ENCODE measurements at regions not wholly inside any gene's neighbourhood (a gene's known extent, or its start where the extent isn't known, plus 50 kb on each side); places are given as distances from the start of the nearest gene placed in this dataset.
"Not testable (repeated sequence)": the region's sequence is repeated elsewhere in the genome, so short reads cannot be mapped to it uniquely, and the experiment has no call there.

DNA sequence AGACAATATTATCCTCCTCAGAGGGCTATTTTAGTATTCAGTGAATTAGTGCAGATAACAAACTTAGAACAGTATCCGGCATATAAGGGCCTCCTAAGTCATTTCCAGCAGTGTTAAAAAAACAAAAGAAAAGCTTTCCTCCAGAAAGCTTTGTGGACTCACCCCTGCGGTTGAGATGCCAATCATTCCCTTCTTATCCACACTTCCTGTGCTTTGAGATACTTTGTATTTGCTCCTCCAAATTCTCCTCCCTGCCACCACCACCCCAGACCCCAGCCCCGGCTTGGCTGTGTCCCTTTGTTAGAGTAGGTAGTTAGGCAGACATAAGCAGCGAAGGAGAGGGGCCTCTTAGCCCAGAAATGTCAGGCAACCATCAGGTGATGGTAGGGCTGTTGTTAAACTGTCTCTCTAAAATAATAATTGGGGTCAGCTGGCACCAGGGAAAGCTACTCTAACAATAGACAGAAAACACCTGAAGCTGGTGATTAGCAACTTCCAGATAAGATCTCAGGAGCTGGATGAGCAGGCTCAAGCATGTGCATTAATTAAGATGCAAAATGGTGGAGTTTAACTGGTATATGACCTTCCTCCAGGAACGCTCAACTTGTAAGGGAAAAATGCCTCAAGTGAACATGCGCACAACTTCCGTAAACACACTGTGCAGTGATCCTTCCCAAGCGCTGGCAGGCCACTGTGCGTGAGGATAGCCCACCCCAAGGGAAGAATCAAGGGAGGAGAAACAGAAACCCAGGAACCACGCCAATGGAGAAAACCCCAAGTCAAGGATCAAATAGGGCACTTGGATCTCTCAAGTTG lies 152.1 kb upstream of the EEA1 start:
- no peak for DNase-seq

DNA sequence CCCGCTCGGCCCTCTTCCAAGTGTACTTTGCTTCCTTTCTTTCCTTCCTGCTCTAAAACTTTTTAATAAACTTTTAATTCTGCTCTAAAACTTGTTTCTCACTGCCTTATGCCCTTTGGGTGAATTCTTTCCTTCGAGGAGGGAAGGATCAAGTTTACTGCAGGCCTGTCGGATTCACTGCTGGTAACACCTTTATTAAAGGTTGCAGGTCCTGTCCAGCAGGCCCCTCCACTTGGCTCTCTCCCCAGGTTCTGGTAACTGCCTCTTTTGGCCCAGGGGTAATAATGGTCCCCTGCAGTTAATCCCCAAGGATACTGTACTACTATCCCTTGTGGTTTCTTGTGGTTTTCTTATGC lies 152.7 kb upstream of the EEA1 start:
- no peak for DNase-seq

DNA sequence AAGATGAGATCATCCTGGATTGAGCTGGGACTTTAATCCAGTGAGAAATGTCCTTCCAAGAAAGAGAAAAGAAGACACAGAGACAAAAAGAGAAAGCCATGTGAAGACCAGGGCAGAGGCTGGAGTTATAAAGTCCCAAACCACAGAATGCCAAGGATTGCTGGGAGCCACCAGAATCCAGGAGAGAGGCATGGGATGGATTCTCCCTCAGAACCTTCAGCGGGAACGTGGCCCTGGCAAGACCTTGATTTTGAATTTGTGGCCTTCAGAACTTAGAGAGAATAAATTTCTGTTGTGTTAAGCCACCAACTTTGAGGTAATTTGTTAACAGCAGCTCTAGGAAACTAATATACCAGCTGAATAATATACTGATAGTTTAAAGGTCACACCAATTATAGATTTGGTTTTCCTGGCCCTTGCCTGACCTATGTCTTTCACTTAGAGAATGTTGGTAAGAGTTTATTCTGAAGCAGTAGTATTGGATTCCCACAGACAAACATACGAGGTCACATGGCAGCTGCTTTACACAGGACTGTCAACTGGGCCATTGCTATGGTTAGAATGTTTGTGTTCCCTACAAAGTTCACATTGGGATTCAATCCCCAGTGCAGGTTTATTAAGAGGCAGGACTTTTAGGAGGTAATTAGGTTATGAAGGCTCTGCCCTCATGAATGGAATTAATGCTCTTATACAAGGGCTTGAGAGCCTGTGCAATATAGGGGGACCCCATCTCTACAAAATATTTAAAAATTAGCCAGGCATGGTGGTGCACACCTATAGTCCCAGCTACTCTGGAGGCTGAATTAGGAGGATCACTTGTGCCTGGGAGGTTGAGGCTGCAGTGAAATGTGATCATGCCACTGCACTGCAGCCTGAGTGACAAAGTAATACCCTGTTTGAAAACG lies 156.5 kb upstream of the EEA1 start:
- DNase-seq = no peak

DNA sequence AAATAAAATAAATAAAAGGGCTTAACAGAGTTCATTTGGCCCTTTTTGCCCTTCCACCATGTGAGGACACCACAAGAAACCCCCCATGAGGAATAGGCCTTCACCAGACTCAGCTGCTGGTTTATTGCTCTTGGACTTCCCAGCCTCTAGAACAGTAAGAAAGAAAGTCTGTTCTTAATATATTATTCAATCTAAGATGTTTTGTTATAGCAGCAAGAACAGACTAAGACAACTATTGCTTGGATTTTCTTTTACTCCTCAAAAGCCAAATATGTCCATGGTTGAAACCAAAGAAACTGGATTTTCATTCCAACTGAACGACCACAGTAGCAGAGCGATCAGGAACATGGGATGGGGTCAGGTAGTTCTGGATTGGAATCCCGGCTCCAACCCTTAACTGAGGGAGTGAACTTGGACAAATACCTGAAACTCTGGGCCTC lies 157.2 kb upstream of the EEA1 start:
- DNase-seq = no peak

DNA sequence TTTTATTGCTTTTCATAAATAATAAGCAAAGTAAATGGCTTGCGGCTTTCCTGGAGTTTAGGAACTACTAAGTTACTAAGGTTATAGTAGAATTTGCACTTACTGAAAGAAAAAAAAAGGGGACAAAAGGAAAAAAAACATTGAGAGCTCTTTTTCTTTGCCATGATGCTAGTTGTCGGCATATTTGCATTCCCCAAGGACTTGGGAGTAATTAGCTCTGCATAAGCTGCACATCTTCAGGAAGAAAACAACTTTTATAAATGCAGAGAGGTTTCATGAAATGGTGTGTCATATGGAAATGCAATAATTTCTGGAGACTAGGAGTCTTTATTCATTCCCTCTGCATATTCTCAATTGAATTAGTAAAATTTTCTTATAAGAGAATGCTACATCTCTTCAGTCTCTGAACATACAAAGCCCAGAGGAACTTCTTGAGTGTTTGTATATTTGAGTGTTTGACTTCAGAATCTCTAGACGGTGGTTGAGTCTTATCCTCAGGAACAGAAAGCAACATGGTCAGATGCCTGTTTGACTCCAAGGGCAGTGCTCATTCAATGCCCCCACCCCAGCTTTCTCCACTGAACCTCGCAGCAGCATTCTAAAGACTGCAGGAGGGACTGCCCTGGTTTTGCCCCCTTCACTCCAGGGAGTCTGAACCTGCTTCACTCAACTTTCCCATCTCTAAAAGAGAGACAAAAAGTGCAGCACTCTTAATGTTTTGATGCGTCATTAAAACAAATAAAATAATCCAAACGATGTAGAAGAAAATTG lies 158.9 kb upstream of the EEA1 start:
- DNase-seq = no peak

DNA sequence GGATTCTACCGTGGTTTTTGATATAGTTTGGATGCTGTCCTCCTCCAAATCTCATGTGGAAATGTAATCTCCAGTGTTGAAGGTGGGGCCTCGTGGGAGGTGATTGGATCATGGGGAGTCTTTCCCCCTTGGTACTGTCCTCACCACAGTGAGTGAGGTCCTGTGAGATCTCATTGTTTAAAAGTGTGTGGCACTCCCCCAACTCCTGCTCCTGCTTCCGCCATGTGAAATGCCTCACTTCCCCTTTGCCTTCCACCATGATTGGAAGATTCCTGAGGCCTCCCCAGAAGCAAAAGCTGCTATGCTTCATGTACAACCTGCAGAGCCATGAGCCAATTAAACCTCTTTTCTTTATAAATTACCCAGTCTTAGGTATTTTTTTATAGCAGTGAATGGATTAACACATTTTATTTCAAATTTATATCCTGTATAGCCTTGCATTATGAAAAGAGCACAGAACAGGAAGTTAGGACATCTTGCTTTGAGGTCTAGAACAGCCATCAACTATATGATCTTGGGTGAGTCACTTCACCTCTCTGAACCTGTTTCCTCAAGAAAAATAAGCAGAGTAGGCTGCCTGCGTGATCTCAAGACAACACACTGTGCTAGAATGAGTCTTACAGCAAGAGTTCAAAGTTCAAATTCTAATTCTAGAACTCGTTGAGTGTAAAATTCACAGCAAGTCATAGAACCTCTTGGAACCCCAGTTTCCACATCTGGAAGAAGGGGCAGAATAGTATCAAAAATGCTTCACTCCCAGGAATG lies 160.9 kb upstream of the EEA1 start:
- DNase-seq = no peak

DNA sequence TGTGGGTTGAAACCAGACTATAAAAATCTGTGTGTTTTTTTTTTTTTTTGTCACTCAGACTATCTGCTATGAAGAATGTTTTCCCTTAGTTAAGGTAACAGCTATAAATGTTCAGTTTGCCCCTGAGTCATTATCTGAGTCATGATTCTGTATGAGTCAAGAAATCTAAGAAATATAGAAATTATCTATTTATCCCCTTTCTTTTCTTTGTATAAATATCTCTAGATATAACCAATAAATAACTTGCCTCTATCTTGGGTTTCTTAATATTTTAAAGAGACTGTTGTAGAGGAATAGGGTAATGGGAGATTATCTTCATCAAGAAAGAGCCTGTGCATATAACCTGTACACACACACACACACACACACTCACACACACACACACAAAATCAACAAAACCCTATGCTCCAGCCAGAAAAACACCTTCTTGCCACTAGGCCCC lies 161.7 kb upstream of the EEA1 start:
- DNase-seq = no peak

DNA sequence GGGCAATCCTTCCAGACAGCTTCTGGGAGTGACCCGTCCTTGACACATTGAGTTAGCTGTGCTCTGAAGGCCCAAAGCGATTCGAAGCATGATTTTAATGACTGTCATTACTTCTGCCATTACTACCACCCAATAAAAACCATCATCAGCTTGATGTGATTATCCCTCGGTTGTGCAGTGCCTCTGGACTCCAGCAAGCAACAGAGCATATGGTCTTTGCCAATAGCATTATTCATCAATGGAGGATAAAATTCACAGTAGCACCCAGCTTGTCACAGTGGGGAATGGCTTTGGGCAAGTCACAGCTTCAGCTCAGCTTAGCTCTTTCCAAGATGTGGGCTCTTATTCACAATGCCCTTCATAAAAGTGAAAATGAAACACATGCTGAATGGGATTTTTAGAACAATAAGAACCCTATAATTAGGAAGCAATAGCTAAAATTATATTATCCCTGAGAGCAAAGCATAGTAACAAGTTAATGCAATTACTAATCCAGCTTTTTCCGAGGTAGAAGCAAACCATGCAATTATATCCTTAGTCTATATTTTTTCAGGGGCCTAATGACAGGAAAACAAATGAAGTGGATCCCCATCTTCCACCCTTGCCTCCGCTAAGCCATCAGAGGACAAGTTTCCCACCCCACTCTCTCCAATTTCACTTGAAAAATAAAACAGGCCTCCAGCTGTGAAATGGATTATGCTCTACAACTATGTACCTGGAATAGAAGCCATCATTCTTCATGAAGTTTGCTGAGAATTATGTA lies 163.0 kb upstream of the EEA1 start:
- no peak for DNase-seq

DNA sequence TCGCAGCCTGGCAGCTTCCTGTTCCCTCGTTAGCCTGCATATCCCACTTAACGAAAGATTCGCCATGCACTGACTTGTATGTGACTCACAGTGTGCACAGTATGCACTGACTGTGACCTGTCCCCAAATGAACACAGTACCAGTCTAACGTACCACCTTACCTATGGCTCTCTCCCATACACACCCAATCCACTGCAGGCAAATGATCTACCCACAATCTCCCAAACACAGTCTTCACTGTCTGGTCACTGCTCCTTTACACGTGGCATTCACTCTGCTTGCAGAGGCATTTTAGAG lies 163.5 kb upstream of the EEA1 start:
- DNase-seq = no peak

DNA sequence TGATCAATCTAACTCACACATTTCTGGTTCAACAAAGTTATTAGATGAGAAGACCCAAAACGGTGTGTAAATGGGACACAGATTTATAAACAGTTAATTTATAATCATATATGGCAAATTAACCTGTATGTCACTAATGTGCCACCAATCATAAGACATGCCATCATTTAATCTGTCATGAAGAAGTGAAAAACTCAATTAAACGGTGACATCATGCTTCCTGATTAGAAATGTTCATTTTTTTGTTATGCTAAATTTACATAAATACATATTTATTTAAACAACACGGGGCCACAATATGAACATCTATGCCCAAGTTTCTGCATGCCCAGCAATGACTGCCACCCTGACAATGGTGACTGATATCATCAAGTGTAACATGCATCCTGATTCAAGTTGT lies 164.1 kb upstream of the EEA1 start:
- DNase-seq = no peak

DNA sequence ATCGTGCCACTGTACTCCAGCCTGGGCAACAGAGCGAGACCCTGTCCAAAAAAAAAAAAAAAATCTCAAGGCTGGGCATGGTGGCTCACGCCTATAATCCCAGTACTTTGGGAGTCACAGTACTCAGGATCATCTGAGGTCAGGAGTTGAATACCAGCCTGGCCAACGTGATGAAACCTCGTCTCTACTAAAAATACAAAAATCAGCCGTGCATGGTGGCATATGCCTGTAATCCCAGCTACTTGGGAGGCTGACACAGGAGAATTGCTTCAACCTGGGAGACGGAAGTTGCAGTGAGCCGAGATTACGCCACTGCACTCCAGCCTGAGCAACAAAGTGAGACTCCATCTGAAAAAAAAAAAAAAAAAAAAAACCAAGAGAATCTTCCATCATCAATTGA lies 165.1 kb upstream of the EEA1 start:
- not testable (repeated sequence) for DNase-seq

DNA sequence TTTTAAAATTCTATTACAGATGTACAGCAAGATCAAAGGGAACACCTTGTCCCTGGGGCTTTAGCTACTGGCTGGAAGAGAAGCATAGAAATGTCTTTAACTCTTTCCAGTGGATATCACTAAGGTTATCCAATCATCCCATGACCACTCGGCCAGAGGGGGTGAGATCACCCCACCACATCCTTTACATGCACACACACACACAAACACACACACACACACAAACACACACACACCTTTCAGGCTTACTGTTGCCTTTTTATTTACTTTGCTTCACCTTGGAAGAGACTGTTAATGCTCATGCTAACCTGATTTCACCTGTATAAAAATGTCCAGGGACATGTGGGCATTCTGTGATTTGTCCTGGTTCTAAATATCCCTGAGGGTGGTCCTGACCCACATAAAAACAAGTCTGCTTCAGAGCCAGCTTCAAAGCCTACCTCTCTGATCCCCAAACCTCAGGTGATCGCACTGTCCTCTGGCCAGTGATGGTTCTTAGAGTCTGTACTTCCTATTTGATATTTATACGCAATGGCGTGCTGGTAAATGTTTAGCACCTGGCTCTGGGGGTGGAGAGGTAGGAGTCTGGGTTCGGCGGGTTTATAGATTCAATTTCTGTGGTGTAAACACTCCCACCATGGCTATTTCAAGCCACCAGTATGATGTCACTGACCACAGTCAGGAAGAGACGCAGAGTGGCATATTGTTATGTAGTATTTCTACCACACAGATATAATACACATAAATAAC lies 166.1 kb upstream of the EEA1 start:
- no peak for DNase-seq

DNA sequence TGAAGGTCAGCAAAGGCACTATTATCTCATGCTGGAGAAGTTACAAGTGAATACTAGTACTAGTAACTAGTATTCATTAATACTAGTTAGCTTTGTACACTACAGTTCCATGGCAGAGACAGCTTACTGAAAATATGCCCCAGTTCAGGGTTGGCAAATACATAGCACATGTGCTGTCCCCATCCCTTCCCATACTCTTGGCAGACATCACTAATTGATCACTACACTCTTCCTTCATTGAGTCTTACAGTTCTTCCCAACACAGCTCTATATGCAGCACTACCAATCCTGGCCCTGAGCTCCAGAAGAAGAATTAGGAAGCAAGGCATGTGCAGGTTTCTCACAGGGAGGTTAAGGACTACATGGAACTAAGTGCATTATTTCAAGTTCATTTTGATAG lies 168.3 kb upstream of the EEA1 start:
- no peak for DNase-seq

DNA sequence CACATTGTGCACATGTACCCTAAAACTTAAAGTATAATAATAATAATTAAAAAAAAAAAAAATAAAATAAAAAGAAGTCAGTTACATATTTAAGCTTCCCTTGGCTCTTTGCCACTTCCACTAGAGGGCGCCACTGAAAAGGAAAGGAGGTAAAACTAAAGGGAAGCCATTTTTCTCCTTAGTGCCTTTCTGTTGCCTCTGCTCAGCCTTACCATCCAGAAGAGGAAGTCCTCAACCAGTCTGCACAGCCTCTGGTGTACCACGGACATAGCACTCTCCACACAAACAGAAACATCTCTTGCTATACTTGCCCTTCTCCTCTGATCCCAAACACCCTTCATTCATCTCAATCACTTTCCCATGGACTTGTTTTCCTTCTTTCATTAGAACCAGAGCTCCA lies 169.0 kb upstream of the EEA1 start:
- DNase-seq = no peak

DNA sequence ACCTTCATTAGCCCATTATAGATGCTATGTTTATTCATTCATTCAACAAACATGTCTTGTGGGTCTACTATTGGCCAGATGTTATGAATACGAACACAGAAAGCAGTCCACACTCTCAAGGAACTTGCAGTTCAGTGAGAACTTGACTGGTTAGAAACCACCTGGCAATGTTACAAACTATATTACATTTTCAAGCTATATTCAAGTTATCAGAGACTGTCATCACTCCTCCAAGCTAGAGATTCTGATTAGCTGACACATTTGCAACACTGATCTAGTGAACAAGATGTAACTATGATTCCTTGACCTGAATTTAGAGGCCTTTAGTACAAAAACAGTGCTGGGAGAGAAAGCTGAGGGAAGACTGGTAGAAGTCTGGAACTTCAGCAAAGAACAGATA lies 170.7 kb upstream of the EEA1 start:
- no peak for DNase-seq

DNA sequence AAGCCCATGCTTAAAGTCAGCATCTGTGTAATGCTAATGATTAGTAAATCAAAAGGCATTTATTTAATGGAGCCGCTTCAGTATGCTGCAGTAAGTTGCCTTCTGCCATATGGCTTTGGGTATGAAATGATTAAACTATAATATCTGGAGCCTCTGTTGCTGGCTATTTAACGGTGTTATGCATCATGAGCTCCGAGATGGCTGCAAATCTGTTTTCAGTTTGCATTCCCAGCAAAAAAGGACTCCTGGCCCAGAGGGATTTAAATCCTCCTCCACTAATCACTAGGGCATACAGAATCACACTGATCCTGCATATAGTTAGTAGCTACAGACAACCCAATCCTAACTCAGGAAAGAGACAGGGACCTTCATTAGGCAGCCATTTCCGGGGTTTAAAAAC lies 171.5 kb upstream of the EEA1 start:
- DNase-seq = peak; percentile 89

DNA sequence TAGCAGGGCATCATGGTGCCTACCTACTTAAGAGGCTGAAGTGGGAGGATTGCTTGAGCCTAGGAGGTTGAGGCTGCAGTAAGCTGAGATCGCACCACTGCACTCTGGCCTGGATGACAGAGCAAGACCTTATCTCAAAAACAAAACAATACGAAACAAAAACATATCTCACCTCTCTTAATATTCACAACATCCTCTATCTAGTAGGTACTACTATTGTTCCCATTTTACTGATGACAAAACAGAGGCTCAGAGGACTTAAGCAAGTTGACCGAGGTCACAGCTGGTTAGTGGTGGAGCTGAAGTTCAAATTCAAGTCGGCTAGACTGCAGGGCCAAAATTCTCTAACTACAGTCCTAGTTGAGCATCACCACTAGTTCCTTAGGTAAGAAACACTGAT lies 172.3 kb upstream of the EEA1 start:
- no peak for DNase-seq

DNA sequence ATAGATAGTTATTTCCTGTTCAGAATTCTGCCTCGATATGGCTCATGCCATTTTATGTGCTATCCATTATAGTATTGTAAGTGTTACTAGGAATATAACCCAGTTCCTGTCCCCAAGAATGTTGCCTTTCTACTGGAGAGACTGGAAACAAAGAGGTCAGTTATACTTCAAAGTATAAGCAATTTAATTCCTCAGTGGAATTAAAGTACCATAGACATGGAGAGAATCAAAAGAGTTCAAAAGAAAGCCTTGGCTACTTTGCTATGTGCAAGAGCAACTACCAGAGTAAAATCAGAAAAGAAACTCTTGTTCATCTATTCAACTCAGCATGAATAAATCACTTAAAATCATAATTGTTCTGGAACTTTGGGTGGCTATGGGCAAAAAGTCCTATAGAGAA lies 173.2 kb upstream of the EEA1 start:
- DNase-seq = no peak

DNA sequence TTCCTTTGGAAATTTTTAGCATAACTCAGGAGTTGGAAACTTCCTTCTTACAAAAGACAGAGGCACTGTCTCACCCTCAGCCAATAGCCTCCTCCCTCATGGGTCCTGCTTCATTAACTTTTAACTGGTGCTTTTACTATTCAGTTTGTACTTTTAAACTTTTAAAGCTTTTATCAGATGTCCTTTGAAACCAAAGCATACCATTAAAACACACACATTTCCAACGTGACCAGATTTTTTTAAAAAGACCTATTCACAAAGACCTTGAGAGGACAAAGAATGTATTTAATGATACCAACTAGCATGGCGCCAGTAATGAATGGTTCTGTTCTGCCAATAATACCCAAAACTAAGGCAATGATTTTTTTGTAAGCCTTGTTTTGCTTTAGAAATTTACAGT lies 173.6 kb upstream of the EEA1 start:
- no peak for DNase-seq

DNA sequence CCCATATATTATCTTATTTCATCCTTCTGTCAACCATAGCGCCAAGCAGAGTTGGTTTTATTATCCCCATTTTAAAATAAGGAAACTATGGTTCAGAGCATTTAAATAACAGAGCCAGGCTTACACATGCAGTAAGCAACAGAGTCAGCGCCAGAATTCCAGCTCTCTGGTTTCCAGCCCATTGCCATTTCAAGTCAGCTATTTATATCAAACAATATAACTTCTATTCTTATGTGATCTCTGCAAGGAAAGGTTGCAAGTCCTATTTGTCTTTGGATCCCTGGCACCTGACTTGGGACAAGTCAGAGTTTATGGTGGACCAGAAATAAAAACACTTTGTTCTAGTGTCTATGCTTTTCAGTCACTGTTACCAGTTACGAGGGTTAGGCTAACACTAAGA lies 174.1 kb upstream of the EEA1 start:
- no peak for DNase-seq

DNA sequence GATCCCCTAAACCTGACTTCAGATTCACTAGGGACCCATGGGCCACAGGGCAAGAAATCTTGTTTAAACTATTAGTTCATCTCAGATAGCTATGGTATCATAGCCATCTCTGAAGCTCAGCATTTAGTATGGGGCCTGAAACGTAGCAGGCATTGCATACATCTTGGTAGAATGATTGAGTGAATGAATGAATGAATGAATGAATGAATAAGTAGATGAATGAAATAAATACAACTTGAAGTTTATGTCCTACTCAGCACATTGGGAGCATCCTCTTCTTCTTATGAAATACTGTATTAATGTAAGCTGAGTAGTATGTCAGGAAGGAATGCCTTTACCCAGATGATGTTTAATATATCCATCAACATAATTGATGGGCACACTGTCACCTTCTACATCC lies 175.4 kb upstream of the EEA1 start:
- no peak for DNase-seq

Measured in NCI-H524 treated with DMSO at 0.1 percent for 48 hours (cell line).